ENCODE measurements at regions not wholly inside any gene's neighbourhood (a gene's known extent, or its start where the extent isn't known, plus 50 kb on each side); places are given as distances from the start of the nearest gene placed in this dataset.

DNA sequence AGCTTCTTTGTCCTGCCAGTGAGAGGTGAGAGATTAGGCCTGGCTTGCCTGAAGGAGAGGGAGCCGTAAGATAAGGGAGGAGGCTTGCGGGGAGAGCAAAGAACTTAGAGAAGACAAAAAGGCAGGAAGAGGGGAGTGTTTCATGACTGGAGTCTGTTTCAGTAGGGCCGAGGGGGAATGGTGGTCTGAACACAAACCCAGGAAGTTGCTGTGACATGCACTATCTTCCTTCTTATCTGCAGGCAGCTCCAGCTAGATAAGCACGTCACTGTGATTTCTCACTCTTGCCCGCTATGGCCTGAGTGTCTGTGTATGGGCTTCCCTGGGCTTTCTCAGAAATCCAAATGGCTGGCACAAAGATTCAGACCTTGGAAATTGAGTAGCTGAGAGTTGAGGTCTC lies 307.5 kb upstream of the CLINT1 start:
- H3K4me3 ChIP-seq, result no peak overlapping the region
- DNase-seq (ENCODE audit: low spot score), result no peak
- TF ChIP-seq, protein P1, sequence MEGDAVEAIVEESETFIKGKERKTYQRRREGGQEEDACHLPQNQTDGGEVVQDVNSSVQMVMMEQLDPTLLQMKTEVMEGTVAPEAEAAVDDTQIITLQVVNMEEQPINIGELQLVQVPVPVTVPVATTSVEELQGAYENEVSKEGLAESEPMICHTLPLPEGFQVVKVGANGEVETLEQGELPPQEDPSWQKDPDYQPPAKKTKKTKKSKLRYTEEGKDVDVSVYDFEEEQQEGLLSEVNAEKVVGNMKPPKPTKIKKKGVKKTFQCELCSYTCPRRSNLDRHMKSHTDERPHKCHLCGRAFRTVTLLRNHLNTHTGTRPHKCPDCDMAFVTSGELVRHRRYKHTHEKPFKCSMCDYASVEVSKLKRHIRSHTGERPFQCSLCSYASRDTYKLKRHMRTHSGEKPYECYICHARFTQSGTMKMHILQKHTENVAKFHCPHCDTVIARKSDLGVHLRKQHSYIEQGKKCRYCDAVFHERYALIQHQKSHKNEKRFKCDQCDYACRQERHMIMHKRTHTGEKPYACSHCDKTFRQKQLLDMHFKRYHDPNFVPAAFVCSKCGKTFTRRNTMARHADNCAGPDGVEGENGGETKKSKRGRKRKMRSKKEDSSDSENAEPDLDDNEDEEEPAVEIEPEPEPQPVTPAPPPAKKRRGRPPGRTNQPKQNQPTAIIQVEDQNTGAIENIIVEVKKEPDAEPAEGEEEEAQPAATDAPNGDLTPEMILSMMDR (IDR thresholded peaks at IDR 0.05), result no peak
- H3K27ac ChIP-seq, result no peak overlapping the region
- H3K9me3 ChIP-seq, result no peaks in the 10 kb centered on the region
- no peaks in the 10 kb centered on the region for H3K36me3 ChIP-seq
- no peaks in the 10 kb centered on the region for H3K4me1 ChIP-seq
- no peaks in the 10 kb centered on the region for H3K27me3 ChIP-seq

DNA sequence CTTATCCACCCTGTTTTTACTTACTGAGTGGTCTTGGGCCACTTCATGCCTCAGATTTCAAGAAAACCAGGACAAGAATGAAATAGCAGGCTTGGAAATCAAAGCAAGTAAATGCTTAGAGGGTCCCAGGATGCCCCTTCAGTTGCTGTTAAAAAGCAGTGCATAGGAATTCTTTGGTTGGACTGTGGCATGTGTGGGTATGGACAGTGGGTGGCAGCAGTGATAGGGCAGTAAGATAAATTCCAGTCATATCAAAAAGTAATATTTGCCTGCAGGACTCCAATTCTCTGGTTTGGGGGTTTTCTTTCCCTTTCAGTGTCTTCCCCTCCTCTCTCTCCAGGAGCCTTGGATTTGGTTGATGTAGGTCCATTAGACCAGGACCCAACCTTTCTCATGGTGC lies 306.7 kb upstream of the CLINT1 start:
- TF ChIP-seq, protein P1 (IDR thresholded peaks at IDR 0.05), result no peak
- no peaks in the 10 kb centered on the region for H3K27me3 ChIP-seq
- no peak overlapping the region for H3K4me3 ChIP-seq
- H3K36me3 ChIP-seq, result no peaks in the 10 kb centered on the region
- H3K9me3 ChIP-seq, result no peaks in the 10 kb centered on the region
- DNase-seq (ENCODE audit: low spot score), result no peak
- H3K4me1 ChIP-seq, result no peaks in the 10 kb centered on the region
- no peak overlapping the region for H3K27ac ChIP-seq

DNA sequence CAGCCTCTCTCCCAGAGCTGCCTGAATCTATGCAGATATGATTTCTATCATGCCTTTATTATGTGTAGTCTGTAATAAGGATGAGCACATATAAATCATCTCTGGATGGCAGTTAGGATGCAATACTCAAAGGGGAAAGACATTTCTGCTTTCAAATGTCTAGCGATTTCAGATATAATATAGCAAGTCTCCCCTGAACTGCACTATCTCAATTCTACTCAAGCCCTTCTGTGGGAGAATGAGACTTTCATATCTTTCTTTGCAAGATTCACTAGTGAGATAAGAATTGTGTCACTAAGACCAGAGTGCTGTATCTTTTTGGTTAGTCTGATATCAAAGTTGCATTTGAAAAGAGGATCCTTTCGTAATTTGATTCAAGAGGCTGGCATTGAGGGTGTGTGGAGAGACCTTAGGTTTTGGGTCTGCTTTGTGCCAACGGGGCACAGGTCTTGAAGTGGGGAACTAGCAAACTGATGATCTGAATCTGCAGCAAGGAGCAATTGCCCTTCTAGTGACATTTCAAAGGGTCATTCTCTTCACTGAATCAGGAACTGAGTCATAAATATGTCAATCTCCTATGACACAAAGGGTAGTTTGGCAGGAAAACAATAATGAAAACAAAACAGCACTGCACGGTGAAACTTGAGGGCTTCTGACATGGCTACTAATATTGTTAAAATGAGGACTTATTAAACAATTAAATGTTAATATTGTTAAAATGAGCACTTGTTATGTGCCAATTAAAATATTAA lies 305.5 kb upstream of the CLINT1 start:
- Histone ChIP-seq H3K4me1 (no peaks in the 10 kb centered on the region), H3K36me3 (no peaks in the 10 kb centered on the region), H3K4me3 (no peak overlapping the region), H3K27me3 (no peaks in the 10 kb centered on the region), H3K27ac (no peak overlapping the region), H3K9me3 (no peaks in the 10 kb centered on the region)
- TF ChIP-seq, protein P1 (IDR thresholded peaks at IDR 0.05), result no peak
- DNase-seq (ENCODE audit: low spot score), result no peak

GRCh38 chr5:158163451-158164295 lies 304.7 kb upstream of the CLINT1 start:
- DNase-seq (ENCODE audit: low spot score), result no peak
- Histone ChIP-seq H3K4me3 (no peak overlapping the region), H3K27me3 (no peaks in the 10 kb centered on the region), H3K36me3 (no peaks in the 10 kb centered on the region), H3K4me1 (no peaks in the 10 kb centered on the region), H3K27ac (no peak overlapping the region), H3K9me3 (no peaks in the 10 kb centered on the region)
- TF ChIP-seq, protein P1 (IDR thresholded peaks at IDR 0.05), result no peak

DNA sequence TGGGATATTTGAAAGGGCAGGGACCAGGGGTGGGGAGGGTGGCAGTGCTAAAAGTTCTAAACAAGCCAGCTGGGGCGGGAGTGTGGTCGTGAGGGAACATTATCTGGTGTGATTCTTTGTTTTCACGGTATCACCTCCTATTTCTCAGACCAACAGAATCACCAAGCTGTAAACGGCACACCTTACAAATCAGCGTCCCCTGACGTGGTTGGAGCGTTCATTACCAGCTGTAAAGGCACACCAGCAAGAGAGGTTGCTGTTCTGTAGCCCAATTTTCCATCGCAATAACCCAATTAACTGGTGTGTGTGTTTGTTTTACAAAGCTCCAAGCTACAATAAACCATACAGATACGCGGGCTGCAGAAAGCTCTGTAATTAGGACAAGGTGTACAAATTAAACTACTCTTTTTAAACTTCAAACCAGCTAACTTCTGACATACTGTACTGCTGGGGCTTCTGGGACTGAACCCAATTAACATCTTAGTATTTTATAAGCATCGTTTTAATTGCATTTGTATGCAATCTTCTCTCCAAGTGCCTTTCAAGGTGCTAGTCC lies 303.6 kb upstream of the CLINT1 start:
- Histone ChIP-seq H3K27me3 (no peaks in the 10 kb centered on the region), H3K27ac (no peak overlapping the region), H3K4me3 (no peak overlapping the region), H3K9me3 (no peaks in the 10 kb centered on the region), H3K4me1 (no peaks in the 10 kb centered on the region), H3K36me3 (no peaks in the 10 kb centered on the region)
- TF ChIP-seq, protein P1 (IDR thresholded peaks at IDR 0.05), result no peak
- DNase-seq (ENCODE audit: low spot score), result no peak
